GM12873 (cell line): ENCODE measurements at regions not wholly inside any gene's neighbourhood (a gene's known extent, or its start where the extent isn't known, plus 50 kb on each side); places are given as distances from the start of the nearest gene placed in this dataset.

Experiments
- CTCF ChIP-seq: IDR thresholded peaks from 2 replicates; pipeline ENCODE4 v1.5.1; 2012; ENCODE audit warnings: low read depth, mild to moderate bottlenecking, moderate library complexity, low read length, control low read depth; ENCODE audit not compliant: insufficient read depth; ENCODE audit errors: missing control alignments

- TF ChIP-seq CTCF: no peak
Observed at GRCh38 chr16:75945916-75946457, 219.7 kb upstream of the CPHXL start.

- no peak for TF ChIP-seq CTCF
Observed at GRCh38 chr16:75947626-75948239, 221.4 kb upstream of the CPHXL start.

- no peak for TF ChIP-seq CTCF
Observed at GRCh38 chr16:75948441-75948840, 222.2 kb upstream of the CPHXL start.

- TF ChIP-seq CTCF: no peak
Observed at GRCh38 chr16:75948886-75949285, 222.6 kb upstream of the CPHXL start.

GRCh38 chr16:75952124-75952523 lies 225.8 kb upstream of the CPHXL start:
- no peak for TF ChIP-seq CTCF

- no peak for TF ChIP-seq CTCF
Observed at GRCh38 chr16:75957870-75958269, 231.6 kb upstream of the CPHXL start.

GRCh38 chr16:75965504-75966374 lies 239.4 kb upstream of the CPHXL start:
- TF ChIP-seq CTCF: no peak
